GM19395 (cell line): ENCODE measurements at regions not wholly inside any gene's neighbourhood (a gene's known extent, or its start where the extent isn't known, plus 50 kb on each side); places are given as distances from the start of the nearest gene placed in this dataset.
A peak's percentile ranks its signal among the peaks of the same experiment; 100 is the strongest.

Source experiments
- ATAC-seq: cut with Tn5 transposase; IDR thresholded peaks from one replicate; pipeline ENCODE4 v1.9.1; 2021; ENCODE audit warnings: mild to moderate bottlenecking, moderate library complexity; ENCODE audit not compliant: unreplicated experiment

GRCh38 chr4:67236788-67237187, 308.5 kb downstream of the CENPC start:
- no peak for ATAC-seq

- ATAC-seq: no peak
Observed at GRCh38 chr4:67236318-67236717, 309.0 kb downstream of the CENPC start.

GRCh38 chr4:67234296-67234695, 311.0 kb downstream of the CENPC start:
- no peak for ATAC-seq

GRCh38 chr4:67229148-67229547, 316.2 kb downstream of the CENPC start:
- ATAC-seq: no peak

- no peak for ATAC-seq
Observed at GRCh38 chr4:67220861-67221260, 324.4 kb downstream of the CENPC start.

- no peak for ATAC-seq
Observed at GRCh38 chr4:67218883-67219282, 326.4 kb downstream of the CENPC start.

GRCh38 chr4:67207941-67208441, 337.3 kb downstream of the CENPC start:
- no peak for ATAC-seq

GRCh38 chr4:67204441-67204840, 340.9 kb downstream of the CENPC start:
- no peak for ATAC-seq

- ATAC-seq: no peak
Observed at GRCh38 chr4:67201334-67201733, 344.0 kb downstream of the CENPC start.

GRCh38 chr4:67198727-67199126, 346.6 kb downstream of the CENPC start:
- no peak for ATAC-seq

- no peak for ATAC-seq
Observed at GRCh38 chr4:67167849-67168248, 377.5 kb downstream of the CENPC start.

- ATAC-seq: no peak
Observed at GRCh38 chr4:67162690-67163089, 382.6 kb downstream of the CENPC start.

GRCh38 chr4:67161311-67161710, 384.0 kb downstream of the CENPC start:
- no peak for ATAC-seq

GRCh38 chr4:67160394-67160793, 384.9 kb downstream of the CENPC start:
- no peak for ATAC-seq

- no peak for ATAC-seq
Observed at GRCh38 chr4:67158666-67159065, 386.6 kb downstream of the CENPC start.

GRCh38 chr4:67152976-67153375, 392.3 kb downstream of the CENPC start:
- no peak for ATAC-seq

- no peak for ATAC-seq
Observed at GRCh38 chr4:67151376-67152343, 393.6 kb downstream of the CENPC start.

- ATAC-seq: no peak
Observed at GRCh38 chr4:67141586-67141985, 403.7 kb downstream of the CENPC start.

- no peak for ATAC-seq
Observed at GRCh38 chr4:67134616-67135015, 410.7 kb downstream of the CENPC start.

- no peak for ATAC-seq
Observed at GRCh38 chr4:67133162-67133561, 412.1 kb downstream of the CENPC start.

GRCh38 chr4:67131224-67131623, 414.1 kb downstream of the CENPC start:
- peak; percentile 97 for ATAC-seq

GRCh38 chr4:67130411-67130810, 414.9 kb downstream of the CENPC start:
- no peak for ATAC-seq
